Small intestine (tissue), 7 donors: ENCODE measurements at regions not wholly inside any gene's neighbourhood (a gene's known extent, or its start where the extent isn't known, plus 50 kb on each side); places are given as distances from the start of the nearest gene placed in this dataset.
A peak's percentile ranks its signal among the peaks of the same experiment; 100 is the strongest.

ENCODE experiments used
- DNase-seq, 2 donors: peaks; one replicate each; pipeline versions ENCODE4 v3.0.0 to v3.0.0-alpha.2; 2013
- FAIRE-seq: peaks from 2 replicates; lab custom pipeline; 2012; peaks lifted over from hg19 to GRCh38; lab: Jason Lieb, UNC
- H3K27ac ChIP-seq, 3 donors: one replicate each; pipeline ENCODE4 v1.5.1; 2013; ENCODE audit warnings: low read length in 2 of 3, mild to moderate bottlenecking in 2 of 3, control low read depth in 1 of 3, inconsistent platforms in 1 of 3, low read depth in 1 of 3, moderate library complexity in 1 of 3
- H3K27me3 ChIP-seq, 3 donors: one replicate each; pipeline ENCODE4 v1.6.1; 2013; ENCODE audit warnings: low read length in 3 of 3, inconsistent platforms in 1 of 3; ENCODE audit not compliant: control insufficient read depth in 3 of 3, insufficient read depth in 3 of 3
- H3K36me3 ChIP-seq, 3 donors: one replicate each; pipeline ENCODE4 v1.6.1; 2013; ENCODE audit warnings: low read length in 3 of 3, inconsistent platforms in 1 of 3, low read depth in 1 of 3, mild to moderate bottlenecking in 1 of 3, moderate library complexity in 1 of 3; ENCODE audit not compliant: control insufficient read depth in 3 of 3, insufficient read depth in 2 of 3
- H3K4me1 ChIP-seq, 3 donors: one replicate each; pipeline ENCODE4 v1.6.1; 2013; ENCODE audit warnings: low read length in 2 of 3, inconsistent platforms in 1 of 3, low read depth in 1 of 3, mild to moderate bottlenecking in 1 of 3, moderate library complexity in 1 of 3; ENCODE audit not compliant: control insufficient read depth in 3 of 3, insufficient read depth in 2 of 3
- H3K4me3 ChIP-seq, 3 donors: one replicate each; pipeline ENCODE4 v1.5.1; 2013; ENCODE audit warnings: low read length in 3 of 3, control low read depth in 1 of 3, inconsistent platforms in 1 of 3, low read depth in 1 of 3, mild to moderate bottlenecking in 1 of 3, moderate library complexity in 1 of 3
- H3K9me3 ChIP-seq, 2 donors: one replicate each; pipeline ENCODE4 v1.6.1; 2013; ENCODE audit warnings: low read depth in 1 of 2, low read length in 1 of 2; ENCODE audit not compliant: control insufficient read depth in 2 of 2, insufficient read depth in 1 of 2
- WGBS, 3 donors: extraction: QIAGEN DNeasy Blood & Tissue Kit; methylation state at CpG; one replicate each; pipeline ENCODE4 v1.1.7; 2013; 5-methylcytosine and 5-hydroxymethylcytosine counted together
- donor health status: healthy with polysubstance abuse.
- donor health status: control.
- donor health status: control.
- donor health status: Bipolar disorder and iron deficiency.
- donor health status: healthy.

GRCh38 chr2:8076448-8077342, 605.2 kb upstream of the ID2 start:
- H3K27ac ChIP-seq: peak overlapping the region in 1 of 3 donors; percentile 50
- H3K4me1 ChIP-seq: no peaks in the 10 kb centered on the region
- DNase-seq (peak; percentile 21 to 35), FAIRE-seq (no peak)
- peaks cover 0 to 29% of the 10 kb centered on the region in 2 donors for H3K9me3 ChIP-seq
- no peak overlapping the region for H3K4me3 ChIP-seq
- WGBS, 3 donors: 37 to 61% (median 40%) methylated on average over 6 of the region's 6 CpGs
- no peaks in the 10 kb centered on the region for H3K36me3 ChIP-seq
- no peaks in the 10 kb centered on the region for H3K27me3 ChIP-seq

DNA sequence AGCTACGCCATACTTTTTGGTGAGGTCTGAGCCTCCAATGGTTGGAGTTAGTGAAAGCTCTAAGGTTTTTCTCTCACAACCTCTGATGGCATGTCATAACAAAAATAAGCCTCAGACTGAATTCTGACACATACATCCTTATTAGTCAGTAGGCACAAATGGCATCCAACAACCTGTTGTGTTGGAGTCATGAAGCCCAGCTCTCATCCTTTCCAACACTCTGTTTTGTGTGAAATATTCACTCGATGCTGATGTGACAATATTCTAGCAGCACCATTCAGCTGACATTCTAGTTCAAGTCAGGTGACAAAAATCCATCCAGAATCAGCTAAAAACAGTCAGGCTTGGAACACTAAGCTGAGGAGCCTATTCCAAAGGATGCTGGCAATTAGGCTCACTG, 603.2 kb upstream of the ID2 start:
- Histone ChIP-seq H3K9me3 (peaks cover 0 to 29% of the 10 kb centered on the region in 2 donors), H3K4me1 (no peaks in the 10 kb centered on the region), H3K36me3 (no peaks in the 10 kb centered on the region), H3K27ac (no peak overlapping the region), H3K27me3 (no peaks in the 10 kb centered on the region), H3K4me3 (no peak overlapping the region)
- 94 to 97% (median 95%) methylated on average over 2 of the region's 2 CpGs for WGBS, 3 donors
- FAIRE-seq: no peak
- no peak for DNase-seq

DNA sequence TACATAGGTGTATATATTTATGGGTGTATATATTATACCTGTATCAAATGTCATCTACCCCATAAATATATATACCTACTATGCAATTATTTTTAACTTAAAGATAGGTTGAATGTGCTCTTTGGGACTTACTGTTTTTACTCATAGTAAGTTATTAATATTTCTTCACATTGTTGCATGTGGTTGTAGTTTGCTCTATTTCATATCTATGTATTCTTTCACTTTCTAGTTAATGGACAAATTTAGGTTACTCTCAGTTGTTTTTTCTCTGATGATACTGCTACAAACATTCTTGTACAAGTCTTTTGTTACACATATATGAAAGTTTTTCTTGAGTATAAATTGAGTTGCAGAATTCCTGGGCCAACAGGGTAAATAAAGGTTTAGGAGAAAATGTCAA, 601.8 kb upstream of the ID2 start:
- Histone ChIP-seq H3K9me3 (peaks cover 0 to 29% of the 10 kb centered on the region in 2 donors), H3K27me3 (no peaks in the 10 kb centered on the region), H3K27ac (no peak overlapping the region), H3K4me3 (no peak overlapping the region), H3K4me1 (no peaks in the 10 kb centered on the region), H3K36me3 (no peaks in the 10 kb centered on the region)
- DNase-seq: no peak
- no peak for FAIRE-seq

- no peaks in the 10 kb centered on the region for H3K36me3 ChIP-seq
- H3K9me3 ChIP-seq: peaks cover 0 to 25% of the 10 kb centered on the region in 2 donors
- FAIRE-seq (no peak), DNase-seq (no peak)
- no peaks in the 10 kb centered on the region for H3K4me1 ChIP-seq
- no peak overlapping the region for H3K4me3 ChIP-seq
- H3K27me3 ChIP-seq: no peaks in the 10 kb centered on the region
- 84 to 93% (median 88%) methylated on average over 5 of the region's 5 CpGs for WGBS, 3 donors
- no peak overlapping the region for H3K27ac ChIP-seq
These were observed 600.7 kb upstream of the ID2 start for GRCh38 chr2:8081130-8081529.

- Histone ChIP-seq H3K4me3 (no peak overlapping the region), H3K27me3 (no peaks in the 10 kb centered on the region), H3K9me3 (peaks cover 0 to 9% of the 10 kb centered on the region in 2 donors), H3K27ac (no peak overlapping the region), H3K36me3 (no peaks in the 10 kb centered on the region), H3K4me1 (no peaks in the 10 kb centered on the region)
- DNase-seq (no peak), FAIRE-seq (no peak)
- WGBS, 3 donors: 82 to 90% (median 86%) methylated on average over 4 of the region's 4 CpGs
These were observed 599.0 kb upstream of the ID2 start for GRCh38 chr2:8082840-8083239.

DNA sequence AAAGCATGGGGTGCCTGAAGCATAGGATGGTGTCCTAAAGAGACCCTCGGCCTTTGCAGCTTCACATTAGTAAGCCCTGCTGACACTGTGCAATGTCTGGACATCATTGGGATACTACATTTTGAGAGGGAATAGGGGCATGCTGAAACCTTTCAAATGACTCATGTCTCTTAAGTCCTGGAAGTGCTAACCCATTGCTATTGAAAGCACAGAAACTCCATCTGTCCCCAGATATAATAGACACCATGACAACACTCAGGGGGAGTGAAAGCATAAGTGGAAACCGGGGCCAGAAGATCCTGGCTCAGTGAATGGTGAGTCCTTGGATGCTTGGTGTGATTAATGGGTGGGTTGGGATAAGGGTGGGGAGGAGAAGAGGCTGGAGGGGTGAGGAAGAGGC, 595.5 kb upstream of the ID2 start:
- Histone ChIP-seq H3K4me1 (no peaks in the 10 kb centered on the region), H3K36me3 (no peaks in the 10 kb centered on the region), H3K27me3 (no peaks in the 10 kb centered on the region), H3K27ac (no peak overlapping the region), H3K4me3 (no peak overlapping the region), H3K9me3 (no peaks in the 10 kb centered on the region)
- DNase-seq (no peak), FAIRE-seq (no peak)
- 90 to 94% (median 91%) methylated on average over 2 of the region's 2 CpGs for WGBS, 3 donors

- FAIRE-seq (no peak), DNase-seq (no peak)
- Histone ChIP-seq H3K27ac (no peak overlapping the region), H3K9me3 (no peaks in the 10 kb centered on the region), H3K27me3 (no peaks in the 10 kb centered on the region), H3K4me3 (no peak overlapping the region), H3K36me3 (no peaks in the 10 kb centered on the region), H3K4me1 (no peaks in the 10 kb centered on the region)
- 89 to 96% (median 90%) methylated on average over 4 of the region's 4 CpGs for WGBS, 3 donors
These were observed 594.9 kb upstream of the ID2 start for GRCh38 chr2:8086796-8087479.

- Histone ChIP-seq H3K27me3 (no peaks in the 10 kb centered on the region), H3K4me1 (no peaks in the 10 kb centered on the region), H3K9me3 (no peaks in the 10 kb centered on the region), H3K4me3 (no peak overlapping the region), H3K36me3 (no peaks in the 10 kb centered on the region), H3K27ac (no peak overlapping the region)
- FAIRE-seq (no peak), DNase-seq (no peak)
- 68 to 85% (median 70%) methylated on average over 3 of the region's 3 CpGs for WGBS, 3 donors
These were observed 594.4 kb upstream of the ID2 start for GRCh38 chr2:8087480-8087840.
